ENCODE measurements at regions not wholly inside any gene's neighbourhood (a gene's known extent, or its start where the extent isn't known, plus 50 kb on each side); places are given as distances from the start of the nearest gene placed in this dataset.

GRCh38 chr9:27802418-27802817 is 229.1 kb upstream of the C9orf72 start:
- intact Hi-C loops (cut with micrococcal nuclease), result no loop called here
- H2AFZ ChIP-seq (ENCODE audit: low read depth, low read length), result no peak overlapping the region
- no peaks in the 10 kb centered on the region for H3K9me1 ChIP-seq (replicated peaks; ENCODE audit: control insufficient read depth, extremely low read depth, insufficient read depth, low read length)
- H3K4me3 ChIP-seq (replicated peaks in 1 of 3; ENCODE audit: insufficient read depth in 1 of 3, low read depth in 1 of 3, low read length in 3 of 3), result no peak overlapping the region
- dilution Hi-C loops (cut with MboI; ENCODE audit: extremely low pct_ligation_motif_present, low sequenced_read_pairs), result no loop called here
- DNase-seq (ENCODE audit: low read depth, low spot score), result no peak
- H3K79me2 ChIP-seq (ENCODE audit: control insufficient read depth, insufficient read depth, low read length), result no peaks in the 10 kb centered on the region
- BruUV-seq (replicated peaks), result no TSS peak
- FAIRE-seq, result no peak
- ChIA-PET CTCF (no interaction called here), POLR2A (no interaction called here)
- H3K27me3 ChIP-seq (ENCODE audit: control insufficient read depth in 2 of 2, insufficient read depth in 2 of 2, low read length in 2 of 2), result no peaks in the 10 kb centered on the region
- peaks cover 2% of the 10 kb centered on the region for H3K9me3 ChIP-seq (replicated peaks; ENCODE audit: control insufficient read depth, insufficient read depth, low read length)
- H3K27ac ChIP-seq (ENCODE audit: insufficient read depth, low read depth, low read length), result no peak overlapping the region
- no peaks in the 10 kb centered on the region for H3K36me3 ChIP-seq (ENCODE audit: control insufficient read depth in 2 of 2, extremely low read depth in 1 of 2, insufficient read depth in 2 of 2, low read length in 2 of 2)
- no peaks in the 10 kb centered on the region for H4K20me1 ChIP-seq (replicated peaks; ENCODE audit: control insufficient read depth, extremely low read depth, insufficient read depth, low read length)
- no peak overlapping the region for H3K9ac ChIP-seq (replicated peaks; ENCODE audit: extremely low read depth, insufficient read depth, low read length)
- no peaks in the 10 kb centered on the region for H3K4me1 ChIP-seq (ENCODE audit: control insufficient read depth, extremely low read depth, insufficient read depth, low read length)
- no peak overlapping the region for H3K4me2 ChIP-seq (ENCODE audit: insufficient read depth, low read length)
- TF ChIP-seq MYC (IDR thresholded peaks at IDR 0.05; ENCODE audit: low read depth, low read length), result no peak
- TF ChIP-seq, protein P1, sequence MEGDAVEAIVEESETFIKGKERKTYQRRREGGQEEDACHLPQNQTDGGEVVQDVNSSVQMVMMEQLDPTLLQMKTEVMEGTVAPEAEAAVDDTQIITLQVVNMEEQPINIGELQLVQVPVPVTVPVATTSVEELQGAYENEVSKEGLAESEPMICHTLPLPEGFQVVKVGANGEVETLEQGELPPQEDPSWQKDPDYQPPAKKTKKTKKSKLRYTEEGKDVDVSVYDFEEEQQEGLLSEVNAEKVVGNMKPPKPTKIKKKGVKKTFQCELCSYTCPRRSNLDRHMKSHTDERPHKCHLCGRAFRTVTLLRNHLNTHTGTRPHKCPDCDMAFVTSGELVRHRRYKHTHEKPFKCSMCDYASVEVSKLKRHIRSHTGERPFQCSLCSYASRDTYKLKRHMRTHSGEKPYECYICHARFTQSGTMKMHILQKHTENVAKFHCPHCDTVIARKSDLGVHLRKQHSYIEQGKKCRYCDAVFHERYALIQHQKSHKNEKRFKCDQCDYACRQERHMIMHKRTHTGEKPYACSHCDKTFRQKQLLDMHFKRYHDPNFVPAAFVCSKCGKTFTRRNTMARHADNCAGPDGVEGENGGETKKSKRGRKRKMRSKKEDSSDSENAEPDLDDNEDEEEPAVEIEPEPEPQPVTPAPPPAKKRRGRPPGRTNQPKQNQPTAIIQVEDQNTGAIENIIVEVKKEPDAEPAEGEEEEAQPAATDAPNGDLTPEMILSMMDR (IDR thresholded peaks at IDR 0.05; ENCODE audit: extremely low read depth in 1 of 2, insufficient read depth in 1 of 2, low read depth in 1 of 2, low read length in 2 of 2), result no peak
- no peak for TF ChIP-seq POLR2AphosphoS5 (IDR thresholded peaks at IDR 0.05; ENCODE audit: insufficient read depth, low read depth, low read length)
- no peak for TF ChIP-seq FOS (IDR thresholded peaks at IDR 0.05; ENCODE audit: borderline replicate concordance, insufficient read depth, low read length)
- TF ChIP-seq POLR2A (IDR thresholded peaks at IDR 0.05; ENCODE audit: low read depth, low read length), result no peak
- no peak for TF ChIP-seq JUN (IDR thresholded peaks at IDR 0.05; ENCODE audit: borderline replicate concordance, insufficient read depth, insufficient read length, low read depth)
- no peak for TF ChIP-seq EZH2 (IDR thresholded peaks at IDR 0.05; ENCODE audit: borderline replicate concordance, low read depth, low read length, severe bottlenecking)
- no peak for TF ChIP-seq GATA2 (IDR thresholded peaks at IDR 0.05; ENCODE audit: insufficient read depth, insufficient read length, low read depth, low read length)
- TF ChIP-seq MAX (IDR thresholded peaks at IDR 0.05; ENCODE audit: insufficient read depth, insufficient read length), result no peak
